DMS53 treated with DMSO at 0.1 percent for 48 hours (cell line): ENCODE measurements at regions not wholly inside any gene's neighbourhood (a gene's known extent, or its start where the extent isn't known, plus 50 kb on each side); places are given as distances from the start of the nearest gene placed in this dataset.
"Not testable (repeated sequence)": the region's sequence is repeated elsewhere in the genome, so short reads cannot be mapped to it uniquely, and the experiment has no call there.

Source experiments
- DNase-seq: peaks from one replicate; lab custom pipeline; 2025; ENCODE audit not compliant: unreplicated experiment; lab: John Stamatoyannopoulos, UW

DNA sequence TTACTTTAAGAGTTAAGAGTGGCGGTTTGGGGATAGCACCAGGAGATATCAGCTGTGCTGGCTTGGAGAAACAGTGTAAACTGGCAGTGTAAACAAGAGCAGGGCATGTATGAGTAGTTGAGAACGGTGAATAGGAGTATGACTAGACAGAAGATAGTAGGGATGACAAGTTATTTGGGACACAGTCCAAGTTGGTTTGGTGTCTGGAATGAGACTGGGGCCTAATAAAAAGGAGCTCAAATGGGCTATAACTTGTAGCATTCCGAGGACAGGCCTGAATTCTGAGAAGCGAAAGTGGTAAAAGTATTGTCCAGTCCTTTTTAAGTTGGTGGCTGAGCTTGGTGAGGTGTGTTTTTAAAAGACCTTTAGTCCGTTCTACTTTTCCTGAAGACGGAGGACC lies 883.9 kb upstream of the CITED2 start:
- not testable (repeated sequence) for DNase-seq

- DNase-seq = no peak
Measured at GRCh38 chr6:140256248-140256647, 881.8 kb upstream of the CITED2 start.

- no peak for DNase-seq
Measured at GRCh38 chr6:140253096-140253495, 878.6 kb upstream of the CITED2 start.

DNA sequence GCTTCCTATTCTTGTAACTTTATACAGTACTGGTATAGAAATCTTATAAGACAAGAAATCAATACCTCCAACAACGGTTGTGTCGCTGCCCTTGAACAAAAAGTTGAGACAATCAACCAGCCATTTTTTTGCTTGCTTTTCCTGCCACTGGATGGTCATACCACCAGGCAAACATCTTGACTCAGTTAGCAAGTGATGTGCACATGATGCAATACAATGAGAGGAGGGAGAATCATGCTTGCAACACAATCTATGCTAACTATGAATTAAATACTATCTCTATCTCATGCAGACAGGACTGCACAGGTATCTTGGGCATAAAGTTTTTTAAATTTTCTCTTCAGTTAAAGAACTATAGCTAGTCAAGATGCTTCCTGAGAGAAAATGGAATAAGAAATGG lies 877.7 kb upstream of the CITED2 start:
- DNase-seq = no peak

DNA sequence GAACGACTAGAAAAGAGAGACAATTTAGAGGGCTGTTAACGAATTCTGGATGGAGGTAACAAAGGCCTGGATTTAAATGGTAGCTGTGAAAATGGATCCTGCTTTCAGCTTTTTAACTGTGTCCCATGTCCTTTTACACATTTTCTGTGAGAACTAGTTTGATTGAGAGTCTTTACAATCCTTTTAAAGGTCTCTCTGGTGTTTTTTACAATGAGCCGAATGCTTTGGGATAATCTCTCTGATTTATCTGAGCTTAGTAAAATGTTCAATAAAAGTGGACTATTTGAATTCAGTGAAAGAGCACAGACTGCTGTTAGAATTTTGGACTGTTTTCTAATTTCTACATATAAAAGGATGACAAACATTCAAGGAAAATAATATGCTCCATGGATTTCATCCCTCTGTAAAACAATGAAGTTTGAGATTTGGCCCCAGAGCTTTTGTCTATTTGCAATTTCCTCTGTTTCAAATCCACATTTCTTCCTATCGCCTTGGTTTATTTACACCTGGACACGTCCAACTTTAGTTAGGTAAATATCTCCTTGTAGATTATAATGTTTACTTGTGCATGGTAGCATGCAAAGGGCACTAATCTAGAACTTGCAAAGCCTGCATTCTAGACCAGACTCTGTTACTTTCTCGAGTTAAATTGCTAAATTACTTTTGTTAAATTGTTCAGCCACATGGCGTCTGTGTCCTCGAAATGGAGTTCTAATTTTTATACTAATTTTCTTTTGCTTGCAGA lies 871.0 kb upstream of the CITED2 start:
- no peak for DNase-seq

DNA sequence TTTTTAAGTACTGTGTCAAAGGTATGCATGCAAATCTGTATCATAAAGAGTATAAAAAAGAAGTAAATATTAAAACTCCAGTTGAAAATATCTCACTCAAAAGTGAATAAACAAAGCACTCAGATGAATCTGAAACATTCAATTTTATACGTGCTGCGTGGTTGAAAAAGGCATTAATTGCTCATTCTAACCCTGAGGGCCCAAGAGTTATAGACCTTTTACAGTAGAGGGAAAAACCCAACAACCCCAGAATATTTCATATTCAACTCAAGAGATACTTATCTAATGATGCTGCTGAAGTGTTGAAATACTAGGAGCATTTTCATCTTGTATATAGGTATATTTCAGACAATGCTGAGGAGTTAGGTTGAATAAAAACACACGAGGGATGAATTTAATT lies 862.8 kb upstream of the CITED2 start:
- no peak for DNase-seq

DNA sequence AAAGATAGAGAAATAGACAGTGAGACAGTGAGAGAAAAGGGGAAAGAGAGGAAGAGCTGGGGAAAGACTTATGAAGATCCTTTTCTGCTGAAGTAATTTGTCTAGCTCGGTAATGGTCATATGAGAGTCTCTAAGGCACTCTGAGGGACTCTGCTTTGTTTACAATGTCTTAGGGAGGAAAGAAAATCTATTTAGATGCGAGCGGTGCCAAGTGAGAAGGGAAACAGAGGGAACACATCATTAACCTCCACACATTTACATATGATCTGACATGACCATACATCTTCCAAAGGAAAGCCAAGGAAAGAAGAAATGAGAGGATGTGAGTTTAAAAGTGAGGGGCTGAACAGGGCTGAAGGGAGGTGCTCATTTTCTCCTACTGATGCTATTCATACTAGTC lies 862.3 kb upstream of the CITED2 start:
- DNase-seq = no peak

DNA sequence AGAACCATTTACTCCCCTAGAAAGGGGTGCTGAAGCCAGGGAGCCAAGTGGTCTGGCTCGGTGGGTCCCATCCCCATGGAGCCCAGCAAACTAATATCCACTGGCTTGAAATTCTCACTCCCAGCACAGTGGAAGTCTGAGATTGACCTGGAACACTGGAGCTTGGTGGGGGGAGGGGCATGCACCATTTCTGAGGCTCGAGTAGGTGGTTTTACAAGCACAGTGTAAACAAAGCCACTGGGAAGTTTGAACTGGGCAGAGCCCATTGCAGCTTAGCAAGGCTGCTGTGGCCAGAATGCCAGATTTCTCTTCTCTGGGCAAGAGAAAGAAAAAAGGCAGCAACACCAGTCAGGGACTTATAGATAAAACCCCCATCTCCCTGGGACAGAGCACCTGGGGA lies 855.8 kb upstream of the CITED2 start:
- DNase-seq = peak; percentile 9

DNA sequence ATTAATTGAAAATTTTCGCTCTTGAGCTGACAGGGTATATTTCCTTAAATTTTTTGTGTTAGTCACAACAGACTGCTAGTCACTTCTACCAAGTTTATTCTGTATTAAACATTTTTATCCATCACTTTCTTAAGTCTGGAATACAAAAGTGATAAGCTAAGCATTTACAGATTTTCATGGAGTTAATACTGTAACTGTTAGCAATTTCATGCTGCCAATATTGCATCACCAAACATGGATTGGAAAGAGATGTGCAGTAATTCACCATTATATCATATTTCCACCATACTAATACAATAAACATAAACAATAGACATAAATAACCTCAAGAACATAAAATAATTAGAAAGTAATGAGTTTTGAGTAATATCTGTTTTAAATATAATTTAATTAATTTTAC lies 854.0 kb upstream of the CITED2 start:
- DNase-seq = no peak

GRCh38 chr6:140226637-140227036 lies 852.2 kb upstream of the CITED2 start:
- no peak for DNase-seq

DNA sequence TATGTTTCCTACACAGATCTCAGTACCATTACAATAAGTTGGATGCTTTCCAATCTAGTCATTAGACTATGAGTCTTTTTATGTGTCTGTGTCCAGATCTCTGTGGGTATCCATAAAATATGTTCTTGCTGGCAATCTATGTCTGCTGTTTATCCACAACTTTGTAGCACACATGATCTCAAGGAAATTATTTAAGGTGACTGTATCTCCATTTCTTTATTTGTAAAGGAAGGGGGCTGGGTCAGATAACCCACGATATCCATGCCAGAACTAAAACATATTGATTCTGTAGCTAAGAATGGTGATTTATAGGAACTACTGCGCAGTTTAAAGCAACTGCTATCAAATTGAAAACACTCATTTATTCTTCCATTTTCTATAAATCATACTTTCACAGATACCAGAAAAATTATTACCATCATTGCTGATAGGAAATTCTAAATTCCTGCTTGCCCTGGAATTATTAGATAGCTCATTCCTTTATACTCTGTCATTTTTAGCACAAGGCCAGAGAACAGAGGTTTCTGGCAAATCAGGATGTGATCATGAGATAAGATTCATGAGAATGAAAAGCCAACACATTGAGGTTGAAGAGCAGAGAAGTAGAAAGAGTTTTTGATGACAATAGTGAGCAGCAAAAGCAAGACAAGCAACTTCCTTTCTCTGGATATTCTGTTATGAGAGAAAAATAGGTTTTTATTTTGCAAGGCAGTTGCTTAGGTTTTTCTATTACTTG lies 851.4 kb upstream of the CITED2 start:
- no peak for DNase-seq

- DNase-seq = no peak
Measured at GRCh38 chr6:140217283-140217682, 842.8 kb upstream of the CITED2 start.

GRCh38 chr6:140209775-140210174 lies 835.3 kb upstream of the CITED2 start:
- no peak for DNase-seq

GRCh38 chr6:140208286-140208685 lies 833.8 kb upstream of the CITED2 start:
- no peak for DNase-seq

- DNase-seq = no peak
Measured at GRCh38 chr6:140205795-140206593, 831.5 kb upstream of the CITED2 start.

GRCh38 chr6:140204154-140204553 lies 829.7 kb upstream of the CITED2 start:
- no peak for DNase-seq

DNA sequence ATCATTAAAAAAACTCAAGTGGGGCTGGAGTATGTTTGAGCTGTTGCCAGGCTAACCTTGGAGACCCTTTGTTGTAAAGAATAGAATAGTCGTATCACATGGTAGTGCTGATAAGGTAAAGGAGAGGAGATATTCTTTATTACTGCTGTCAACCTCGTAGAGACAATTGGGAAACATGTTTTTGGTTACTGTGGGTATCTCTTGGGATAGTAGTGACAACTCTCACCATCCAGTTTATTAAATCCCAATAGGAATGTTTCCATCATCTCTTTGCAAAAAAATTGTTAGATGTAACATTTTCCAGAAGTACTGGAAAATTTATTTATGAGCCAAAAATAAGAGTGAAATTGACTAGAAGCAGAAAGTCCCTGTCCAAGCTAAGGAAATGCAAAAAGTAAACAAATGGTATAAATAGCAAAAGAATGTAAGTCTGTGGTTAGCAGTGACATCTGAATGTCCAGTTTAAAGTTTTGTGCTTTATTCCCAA lies 829.3 kb upstream of the CITED2 start:
- no peak for DNase-seq

GRCh38 chr6:140202964-140203515 lies 828.6 kb upstream of the CITED2 start:
- DNase-seq = no peak

DNA sequence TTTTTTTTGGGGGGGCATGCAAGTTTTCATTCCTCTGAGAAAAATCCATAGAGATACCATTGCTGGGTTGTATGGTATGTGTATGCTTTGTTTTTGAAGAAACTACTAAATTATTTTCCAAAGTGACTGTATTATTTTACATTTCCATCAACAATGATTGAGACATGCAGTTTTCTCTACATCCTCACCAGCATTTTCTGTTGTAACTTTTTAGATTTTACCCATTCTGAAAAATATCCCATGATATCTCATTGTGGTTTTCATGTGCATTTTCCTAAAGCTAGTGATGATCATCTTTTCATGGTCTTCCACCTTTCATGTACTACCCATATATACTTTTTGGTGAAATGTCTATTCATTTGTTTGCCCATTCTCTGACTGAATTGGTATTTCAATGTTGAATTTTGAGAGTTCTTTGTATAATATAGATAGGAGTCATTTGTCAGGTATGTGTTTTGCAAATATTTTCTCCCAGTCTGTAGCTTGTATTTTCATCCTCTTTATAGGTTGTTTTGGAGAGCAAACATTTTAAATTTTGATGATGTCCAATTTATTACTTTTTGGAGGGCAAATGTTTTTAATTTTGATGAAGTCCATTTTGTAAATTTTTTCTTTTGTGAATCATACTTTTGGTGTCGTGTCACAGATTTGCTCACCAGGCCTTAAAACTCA lies 827.5 kb upstream of the CITED2 start:
- no peak for DNase-seq

- DNase-seq = no peak
Measured at GRCh38 chr6:140193269-140193668, 818.8 kb upstream of the CITED2 start.

- no peak for DNase-seq
Measured at GRCh38 chr6:140192018-140192417, 817.6 kb upstream of the CITED2 start.
